C4-2B (cell line): ENCODE measurements at regions not wholly inside any gene's neighbourhood (a gene's known extent, or its start where the extent isn't known, plus 50 kb on each side); places are given as distances from the start of the nearest gene placed in this dataset.

ENCODE experiments used
- ZFX ChIP-seq: fragments of 450-650 bp; IDR thresholded peaks from 2 replicates; pipeline ENCODE4 v1.6.1; 2017
- TF ChIP-seq, protein P1 (sequence below): fragments of 450-650 bp; conservative IDR thresholded peaks from 2 replicates; pipeline ENCODE4 v1.5.1; 2017; ENCODE audit warnings: mild to moderate bottlenecking

DNA sequence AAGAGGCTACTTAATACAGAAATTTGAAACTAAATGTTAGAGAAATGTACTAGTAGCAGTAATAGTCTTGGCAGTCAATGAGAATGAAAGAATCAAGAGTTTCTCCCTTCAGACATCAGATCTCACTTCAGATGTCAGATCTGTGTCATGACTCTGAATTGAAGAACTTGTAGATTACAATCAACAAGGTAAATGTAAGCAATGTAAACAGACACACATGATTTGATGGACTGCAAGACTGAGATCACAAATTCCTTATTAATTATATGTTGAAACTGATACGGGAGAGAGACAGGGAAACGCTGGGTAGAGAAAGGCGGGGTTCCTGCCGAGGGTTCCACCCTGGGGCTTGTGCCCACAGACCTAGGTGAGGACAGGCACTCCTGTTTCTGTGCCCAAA is 65.5 kb upstream of the HHIP start:
- TF ChIP-seq, protein P1, sequence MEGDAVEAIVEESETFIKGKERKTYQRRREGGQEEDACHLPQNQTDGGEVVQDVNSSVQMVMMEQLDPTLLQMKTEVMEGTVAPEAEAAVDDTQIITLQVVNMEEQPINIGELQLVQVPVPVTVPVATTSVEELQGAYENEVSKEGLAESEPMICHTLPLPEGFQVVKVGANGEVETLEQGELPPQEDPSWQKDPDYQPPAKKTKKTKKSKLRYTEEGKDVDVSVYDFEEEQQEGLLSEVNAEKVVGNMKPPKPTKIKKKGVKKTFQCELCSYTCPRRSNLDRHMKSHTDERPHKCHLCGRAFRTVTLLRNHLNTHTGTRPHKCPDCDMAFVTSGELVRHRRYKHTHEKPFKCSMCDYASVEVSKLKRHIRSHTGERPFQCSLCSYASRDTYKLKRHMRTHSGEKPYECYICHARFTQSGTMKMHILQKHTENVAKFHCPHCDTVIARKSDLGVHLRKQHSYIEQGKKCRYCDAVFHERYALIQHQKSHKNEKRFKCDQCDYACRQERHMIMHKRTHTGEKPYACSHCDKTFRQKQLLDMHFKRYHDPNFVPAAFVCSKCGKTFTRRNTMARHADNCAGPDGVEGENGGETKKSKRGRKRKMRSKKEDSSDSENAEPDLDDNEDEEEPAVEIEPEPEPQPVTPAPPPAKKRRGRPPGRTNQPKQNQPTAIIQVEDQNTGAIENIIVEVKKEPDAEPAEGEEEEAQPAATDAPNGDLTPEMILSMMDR = no peak
- no peak for TF ChIP-seq ZFX
